ENCODE measurements at regions not wholly inside any gene's neighbourhood (a gene's known extent, or its start where the extent isn't known, plus 50 kb on each side); places are given as distances from the start of the nearest gene placed in this dataset.
"Not testable (repeated sequence)": the region's sequence is repeated elsewhere in the genome, so short reads cannot be mapped to it uniquely, and the experiment has no call there.

- Mint-ChIP-seq H3K9me3 (no peaks in the 10 kb centered on the region), H3K27me3 (peaks cover 0 to 11% (median 6%) of the 10 kb centered on the region in 5 donors), H3K4me1 (peaks cover 0 to 2% (median 0%) of the 10 kb centered on the region in 4 donors), H3K4me3 (no peak overlapping the region), H3K27ac (no peak overlapping the region), H3K36me3 (no peaks in the 10 kb centered on the region)
- DNase-seq, result no peak
- POLR2A ChIA-PET, result no interaction called here
- ATAC-seq, result no peak
Measured at GRCh38 chr12:42003031-42003430, 141.6 kb downstream of the GXYLT1 start.

GRCh38 chr12:42002563-42002962 is 142.1 kb downstream of the GXYLT1 start:
- Mint-ChIP-seq H3K36me3 (no peaks in the 10 kb centered on the region), H3K9me3 (no peaks in the 10 kb centered on the region), H3K4me3 (no peak overlapping the region), H3K27ac (no peak overlapping the region), H3K4me1 (peaks cover 0 to 2% (median 0%) of the 10 kb centered on the region in 4 donors), H3K27me3 (peaks cover 0 to 16% (median 7%) of the 10 kb centered on the region in 5 donors)
- DNase-seq (no peak), ATAC-seq (no peak)
- POLR2A ChIA-PET, result no interaction called here

GRCh38 chr12:41998436-41998835 is 146.2 kb downstream of the GXYLT1 start:
- H3K27ac Mint-ChIP-seq, result no peak overlapping the region
- peaks cover 0 to 2% (median 0%) of the 10 kb centered on the region in 4 donors for H3K4me1 Mint-ChIP-seq
- H3K27me3 Mint-ChIP-seq, result peaks cover 3 to 26% (median 3%) of the 10 kb centered on the region in 5 donors
- ATAC-seq (no peak), DNase-seq (no peak)
- H3K9me3 Mint-ChIP-seq, result no peaks in the 10 kb centered on the region
- no peaks in the 10 kb centered on the region for H3K36me3 Mint-ChIP-seq
- no peak overlapping the region for H3K4me3 Mint-ChIP-seq
- POLR2A ChIA-PET, result no interaction called here

GRCh38 chr12:41993283-41993682 is 151.4 kb downstream of the GXYLT1 start:
- DNase-seq (no peak), ATAC-seq (no peak)
- POLR2A ChIA-PET, result no interaction called here
- Mint-ChIP-seq H3K9me3 (peaks cover 0 to 2% (median 0%) of the 10 kb centered on the region in 9 donors), H3K27ac (no peak overlapping the region), H3K36me3 (no peaks in the 10 kb centered on the region), H3K4me1 (no peaks in the 10 kb centered on the region), H3K4me3 (no peak overlapping the region), H3K27me3 (peaks cover 0 to 17% (median 5%) of the 10 kb centered on the region in 5 donors)

- DNase-seq (no peak), ATAC-seq (no peak)
- no peak overlapping the region for H3K27ac Mint-ChIP-seq
- peaks cover 0 to 12% (median 5%) of the 10 kb centered on the region in 5 donors for H3K27me3 Mint-ChIP-seq
- H3K4me3 Mint-ChIP-seq, result no peak overlapping the region
- H3K4me1 Mint-ChIP-seq, result no peaks in the 10 kb centered on the region
- POLR2A ChIA-PET, result no interaction called here
- peaks cover 0 to 3% (median 0%) of the 10 kb centered on the region in 9 donors for H3K9me3 Mint-ChIP-seq
- no peaks in the 10 kb centered on the region for H3K36me3 Mint-ChIP-seq
Measured at GRCh38 chr12:41992692-41993215, 151.9 kb downstream of the GXYLT1 start.

- Mint-ChIP-seq H3K27me3 (peaks cover 0 to 10% (median 5%) of the 10 kb centered on the region in 5 donors), H3K4me1 (no peaks in the 10 kb centered on the region), H3K9me3 (peaks cover 0 to 4% (median 0%) of the 10 kb centered on the region in 9 donors), H3K4me3 (no peak overlapping the region), H3K27ac (no peak overlapping the region), H3K36me3 (no peaks in the 10 kb centered on the region)
- ATAC-seq (no peak), DNase-seq (no peak)
- POLR2A ChIA-PET, result no interaction called here
Measured at GRCh38 chr12:41992022-41992421, 152.7 kb downstream of the GXYLT1 start.

- ATAC-seq (no peak), DNase-seq (no peak)
- Mint-ChIP-seq H3K4me1 (no peaks in the 10 kb centered on the region), H3K9me3 (peaks cover 0 to 4% (median 0%) of the 10 kb centered on the region in 9 donors), H3K27me3 (peaks cover 0 to 11% (median 3%) of the 10 kb centered on the region in 5 donors), H3K36me3 (no peaks in the 10 kb centered on the region), H3K27ac (peak overlapping the region in 1 of 10 donors; percentile 4), H3K4me3 (no peak overlapping the region)
- POLR2A ChIA-PET, result no interaction called here
Measured at GRCh38 chr12:41988715-41989114, 156.0 kb downstream of the GXYLT1 start.

- ATAC-seq, H3K9me3 Mint-ChIP-seq, H3K4me1 Mint-ChIP-seq, H3K27ac Mint-ChIP-seq, H3K4me3 Mint-ChIP-seq, POLR2A ChIA-PET, H3K36me3 Mint-ChIP-seq, DNase-seq: not testable (repeated sequence)
- peaks cover 0 to 11% (median 5%) of the 10 kb centered on the region in 5 donors for H3K27me3 Mint-ChIP-seq
Measured at GRCh38 chr12:41986513-41986912, 158.2 kb downstream of the GXYLT1 start.

- DNase-seq (no peak), ATAC-seq (no peak)
- peaks cover 0 to 4% (median 0%) of the 10 kb centered on the region in 9 donors for H3K9me3 Mint-ChIP-seq
- no peak overlapping the region for H3K27ac Mint-ChIP-seq
- POLR2A ChIA-PET, result no interaction called here
- peaks cover 0 to 14% (median 9%) of the 10 kb centered on the region in 5 donors for H3K27me3 Mint-ChIP-seq
- no peaks in the 10 kb centered on the region for H3K36me3 Mint-ChIP-seq
- no peak overlapping the region for H3K4me3 Mint-ChIP-seq
- H3K4me1 Mint-ChIP-seq, result peaks cover 0 to 2% (median 0%) of the 10 kb centered on the region in 4 donors
Measured at GRCh38 chr12:41983856-41984255, 160.8 kb downstream of the GXYLT1 start.

GRCh38 chr12:41983394-41983793 is 161.3 kb downstream of the GXYLT1 start:
- H3K27me3 Mint-ChIP-seq, result peaks cover 0 to 14% (median 9%) of the 10 kb centered on the region in 5 donors
- no peak for ATAC-seq
- no peak overlapping the region for H3K27ac Mint-ChIP-seq
- DNase-seq, result no peak
- peaks cover 0 to 4% (median 0%) of the 10 kb centered on the region in 9 donors for H3K9me3 Mint-ChIP-seq
- no peak overlapping the region for H3K4me3 Mint-ChIP-seq
- H3K4me1 Mint-ChIP-seq, result peaks cover 0 to 2% (median 0%) of the 10 kb centered on the region in 4 donors
- no peaks in the 10 kb centered on the region for H3K36me3 Mint-ChIP-seq
- POLR2A ChIA-PET, result no interaction called here

- H3K4me3 Mint-ChIP-seq, result no peak overlapping the region
Measured at GRCh38 chr12:41981758-41982157, 162.9 kb downstream of the GXYLT1 start.

GRCh38 chr12:41981013-41981412 is 163.7 kb downstream of the GXYLT1 start:
- ATAC-seq, result no peak
- no peak for DNase-seq
- peaks cover 0 to 5% (median 0%) of the 10 kb centered on the region in 9 donors for H3K9me3 Mint-ChIP-seq
- POLR2A ChIA-PET, result no interaction called here
- H3K27ac Mint-ChIP-seq, result no peak overlapping the region
- H3K27me3 Mint-ChIP-seq, result peaks cover 0 to 14% (median 9%) of the 10 kb centered on the region in 5 donors
- peaks cover 0 to 2% (median 0%) of the 10 kb centered on the region in 3 donors for H3K36me3 Mint-ChIP-seq
- no peak overlapping the region for H3K4me3 Mint-ChIP-seq
- peaks cover 0 to 2% (median 0%) of the 10 kb centered on the region in 4 donors for H3K4me1 Mint-ChIP-seq

More at GRCh38 chr12:41981758-41982157, 162.9 kb downstream of the GXYLT1 start:
- Mint-ChIP-seq H3K9me3 (peaks cover 0 to 5% (median 0%) of the 10 kb centered on the region in 9 donors), H3K27me3 (peaks cover 0 to 14% (median 9%) of the 10 kb centered on the region in 5 donors), H3K36me3 (peaks cover 0 to 2% (median 0%) of the 10 kb centered on the region in 3 donors), H3K4me1 (peaks cover 0 to 2% (median 0%) of the 10 kb centered on the region in 4 donors), H3K27ac (no peak overlapping the region)
- POLR2A ChIA-PET, result no interaction called here
- no peak for ATAC-seq
- no peak for DNase-seq

GRCh38 chr12:41980390-41980789 is 164.3 kb downstream of the GXYLT1 start:
- no peak for DNase-seq
- no peak overlapping the region for H3K4me3 Mint-ChIP-seq
- H3K4me1 Mint-ChIP-seq, result peaks cover 0 to 2% (median 0%) of the 10 kb centered on the region in 4 donors
- peaks cover 0 to 5% (median 0%) of the 10 kb centered on the region in 9 donors for H3K9me3 Mint-ChIP-seq
- peaks cover 0 to 8% (median 8%) of the 10 kb centered on the region in 5 donors for H3K27me3 Mint-ChIP-seq
- peaks cover 0 to 2% (median 0%) of the 10 kb centered on the region in 3 donors for H3K36me3 Mint-ChIP-seq
- POLR2A ChIA-PET, result no interaction called here
- ATAC-seq, result no peak
- H3K27ac Mint-ChIP-seq, result no peak overlapping the region

GRCh38 chr12:41979574-41979973 is 165.1 kb downstream of the GXYLT1 start:
- Mint-ChIP-seq H3K27ac (no peak overlapping the region), H3K36me3 (peaks cover 0 to 2% (median 0%) of the 10 kb centered on the region in 3 donors), H3K27me3 (peaks cover 0 to 8% (median 7%) of the 10 kb centered on the region in 5 donors), H3K9me3 (peaks cover 0 to 5% (median 0%) of the 10 kb centered on the region in 9 donors), H3K4me1 (peaks cover 0 to 2% (median 0%) of the 10 kb centered on the region in 4 donors), H3K4me3 (no peak overlapping the region)
- POLR2A ChIA-PET, result no interaction called here
- ATAC-seq (no peak), DNase-seq (no peak)
